Astrocyte of the spinal cord (primary cell): ENCODE measurements at regions not wholly inside any gene's neighbourhood (a gene's known extent, or its start where the extent isn't known, plus 50 kb on each side); places are given as distances from the start of the nearest gene placed in this dataset.

Experiments used
- DNase-seq: peaks from one replicate; pipeline ENCODE4 v3.0.0; 2011; ENCODE audit warnings: low read depth, low spot score
- H3K4me3 ChIP-seq: 2 replicates; pipeline ENCODE4 v1.5.1; 2011; ENCODE audit warnings: low read depth, mild to moderate bottlenecking, low read length, moderate library complexity
- in situ Hi-C: cut with HindIII; loops from 2 replicates; pipeline ENCODE4 v1.10.0; 2017; ENCODE audit warnings: low sequenced_read_pairs
- TF ChIP-seq, protein P1 (sequence below): IDR thresholded peaks from 2 replicates; pipeline ENCODE4 v1.5.1; 2012; ENCODE audit warnings: low read depth, mild to moderate bottlenecking, low read length, inconsistent platforms

GRCh38 chr20:19000078-19000477, 186.5 kb downstream of the SCP2D1 start:
- TF ChIP-seq, protein P1, sequence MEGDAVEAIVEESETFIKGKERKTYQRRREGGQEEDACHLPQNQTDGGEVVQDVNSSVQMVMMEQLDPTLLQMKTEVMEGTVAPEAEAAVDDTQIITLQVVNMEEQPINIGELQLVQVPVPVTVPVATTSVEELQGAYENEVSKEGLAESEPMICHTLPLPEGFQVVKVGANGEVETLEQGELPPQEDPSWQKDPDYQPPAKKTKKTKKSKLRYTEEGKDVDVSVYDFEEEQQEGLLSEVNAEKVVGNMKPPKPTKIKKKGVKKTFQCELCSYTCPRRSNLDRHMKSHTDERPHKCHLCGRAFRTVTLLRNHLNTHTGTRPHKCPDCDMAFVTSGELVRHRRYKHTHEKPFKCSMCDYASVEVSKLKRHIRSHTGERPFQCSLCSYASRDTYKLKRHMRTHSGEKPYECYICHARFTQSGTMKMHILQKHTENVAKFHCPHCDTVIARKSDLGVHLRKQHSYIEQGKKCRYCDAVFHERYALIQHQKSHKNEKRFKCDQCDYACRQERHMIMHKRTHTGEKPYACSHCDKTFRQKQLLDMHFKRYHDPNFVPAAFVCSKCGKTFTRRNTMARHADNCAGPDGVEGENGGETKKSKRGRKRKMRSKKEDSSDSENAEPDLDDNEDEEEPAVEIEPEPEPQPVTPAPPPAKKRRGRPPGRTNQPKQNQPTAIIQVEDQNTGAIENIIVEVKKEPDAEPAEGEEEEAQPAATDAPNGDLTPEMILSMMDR, result no peak
- in situ Hi-C loops, result no loop called here
- DNase-seq, result no peak

GRCh38 chr20:19001177-19001576, 187.6 kb downstream of the SCP2D1 start:
- H3K4me3 ChIP-seq, result no peak overlapping the region
- in situ Hi-C loops, result no loop called here
- no peak for DNase-seq
- TF ChIP-seq, protein P1, result no peak

More at GRCh38 chr20:19000078-19000477, 186.5 kb downstream of the SCP2D1 start:
- H3K4me3 ChIP-seq, result no peak overlapping the region

DNA sequence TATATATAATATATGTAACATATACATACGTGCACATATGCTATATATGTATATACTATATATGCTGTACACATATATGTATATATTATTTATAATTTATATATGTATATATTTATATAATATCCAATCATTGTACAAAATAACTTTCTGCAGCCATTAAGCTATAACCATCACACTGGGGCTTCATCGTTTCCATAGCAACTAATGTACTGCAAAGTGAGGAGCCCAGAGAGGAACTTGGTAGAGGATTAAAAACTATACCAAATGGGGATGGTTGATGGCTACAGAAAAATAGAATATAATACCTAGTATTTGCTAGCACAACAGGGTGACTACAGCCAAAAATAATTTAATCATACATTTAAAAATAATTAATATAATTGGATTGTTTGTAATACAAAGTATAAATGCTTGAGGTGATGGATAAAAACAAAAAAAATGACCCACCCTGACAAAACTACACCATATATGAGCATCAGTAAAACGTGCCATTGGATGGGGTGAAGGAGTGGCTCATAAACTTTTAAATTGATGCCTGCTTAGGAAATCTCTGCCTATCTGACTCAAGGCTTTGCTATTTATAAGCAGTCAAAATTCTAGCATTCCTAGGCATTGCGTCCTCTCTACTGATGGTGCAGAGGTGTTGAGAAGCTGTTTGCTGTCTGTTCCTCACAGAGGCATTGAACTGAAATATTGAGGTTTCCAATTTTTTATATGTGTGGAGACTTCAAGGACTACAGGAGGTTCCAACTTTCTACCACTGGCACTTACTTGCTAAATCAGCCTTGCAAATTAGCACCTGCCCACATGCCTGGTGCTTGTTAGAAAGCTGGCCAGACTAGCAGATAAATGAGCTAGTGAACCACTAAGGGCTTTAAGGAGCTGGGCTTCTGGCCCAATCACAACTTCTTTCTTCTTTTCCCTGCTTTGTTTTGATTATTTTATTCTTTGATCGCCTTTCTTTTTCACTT, 190.1 kb downstream of the SCP2D1 start:
- TF ChIP-seq, protein P1, result no peak
- in situ Hi-C loops, result no loop called here
- H3K4me3 ChIP-seq, result no peak overlapping the region
- DNase-seq, result no peak

DNA sequence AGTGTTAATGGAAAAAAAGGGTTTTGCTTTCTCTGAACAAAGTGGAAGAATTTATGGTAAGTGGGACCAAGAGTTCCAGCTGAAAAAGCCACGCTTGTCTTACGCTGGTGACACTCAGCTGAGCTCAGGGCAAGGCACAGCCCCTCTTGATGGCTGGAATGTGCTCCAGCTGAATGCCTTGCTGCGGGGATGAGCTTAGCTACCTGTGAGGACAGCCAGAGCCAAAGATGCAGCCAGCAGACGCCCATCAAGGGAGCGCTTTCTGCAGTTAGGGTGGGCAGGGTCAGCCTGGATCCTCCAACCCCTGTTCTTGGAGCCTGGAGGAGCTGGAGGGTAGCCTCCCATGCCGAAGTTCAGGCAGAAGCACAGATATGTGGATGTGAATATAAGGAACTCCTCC, 191.4 kb downstream of the SCP2D1 start:
- no peak for DNase-seq
- no peak overlapping the region for H3K4me3 ChIP-seq
- TF ChIP-seq, protein P1, result no peak
- in situ Hi-C loops, result no loop called here

DNA sequence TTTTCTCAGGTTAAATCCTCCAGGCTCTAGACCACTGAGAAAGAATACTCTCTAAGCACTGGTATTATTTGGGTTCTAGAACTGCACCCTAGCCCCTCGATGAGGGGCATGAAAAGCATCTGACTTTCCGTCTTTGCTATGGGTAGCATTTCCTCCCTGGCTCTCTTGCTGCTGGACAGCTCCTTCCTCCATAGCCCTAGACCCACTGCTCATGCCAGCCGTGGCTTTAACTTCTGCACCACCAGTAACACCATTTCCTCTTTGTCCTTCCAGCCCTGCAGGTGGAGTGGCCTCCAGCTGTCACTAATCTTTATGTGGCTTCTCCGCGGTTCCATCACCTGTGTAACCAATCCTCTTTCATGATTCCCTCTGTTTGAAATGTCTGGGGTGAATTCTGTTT, 194.9 kb downstream of the SCP2D1 start:
- DNase-seq, result no peak
- TF ChIP-seq, protein P1, result no peak
- in situ Hi-C loops, result no loop called here
- no peak overlapping the region for H3K4me3 ChIP-seq

- in situ Hi-C loops, result no loop called here
- DNase-seq, result no peak
- TF ChIP-seq, protein P1, result no peak
- H3K4me3 ChIP-seq, result no peak overlapping the region
Observed at GRCh38 chr20:19009081-19009688, 195.6 kb downstream of the SCP2D1 start.
